Endothelial cell of hepatic sinusoid (primary cell): ENCODE measurements at regions not wholly inside any gene's neighbourhood (a gene's known extent, or its start where the extent isn't known, plus 50 kb on each side); places are given as distances from the start of the nearest gene placed in this dataset.
"Not testable (repeated sequence)": the region's sequence is repeated elsewhere in the genome, so short reads cannot be mapped to it uniquely, and the experiment has no call there.

Experiments
- in situ Hi-C: cut with HindIII; loops from 2 replicates; pipeline ENCODE4 v1.10.0; 2017; ENCODE audit warnings: low sequenced_read_pairs

DNA sequence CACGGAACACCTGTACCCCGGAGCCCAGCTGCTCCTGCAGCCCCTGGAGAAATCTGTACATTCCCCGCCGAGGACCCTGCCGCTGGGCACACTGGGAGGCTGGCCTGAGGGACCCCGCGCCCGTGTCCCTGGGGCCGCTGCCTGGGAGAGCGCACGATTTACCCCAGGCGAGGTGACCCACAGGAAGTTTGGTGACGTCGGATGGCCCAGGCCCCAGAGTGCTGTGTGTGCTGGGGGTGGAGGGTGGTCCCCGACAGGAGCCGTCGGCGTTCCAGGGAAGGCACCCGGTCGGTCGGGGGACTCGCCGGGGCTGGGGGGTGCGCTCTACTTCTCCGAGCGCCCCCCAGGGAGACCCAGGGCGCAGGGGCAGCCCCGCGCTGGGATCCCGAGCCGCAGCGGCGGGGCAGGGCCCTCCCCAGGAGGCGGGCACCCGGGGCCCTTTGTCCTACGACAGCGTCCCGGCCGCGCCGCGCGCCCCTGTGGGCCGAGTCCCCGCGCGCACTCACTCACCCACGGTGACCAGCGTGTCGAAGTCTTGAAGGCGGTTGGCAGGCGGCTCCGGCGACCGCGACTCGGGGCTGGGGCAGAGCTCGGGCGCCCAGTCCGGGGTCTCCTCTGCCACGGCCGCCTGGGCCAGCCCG is 167.9 kb upstream of the PRKX start:
- in situ Hi-C loops: not testable (repeated sequence)

DNA sequence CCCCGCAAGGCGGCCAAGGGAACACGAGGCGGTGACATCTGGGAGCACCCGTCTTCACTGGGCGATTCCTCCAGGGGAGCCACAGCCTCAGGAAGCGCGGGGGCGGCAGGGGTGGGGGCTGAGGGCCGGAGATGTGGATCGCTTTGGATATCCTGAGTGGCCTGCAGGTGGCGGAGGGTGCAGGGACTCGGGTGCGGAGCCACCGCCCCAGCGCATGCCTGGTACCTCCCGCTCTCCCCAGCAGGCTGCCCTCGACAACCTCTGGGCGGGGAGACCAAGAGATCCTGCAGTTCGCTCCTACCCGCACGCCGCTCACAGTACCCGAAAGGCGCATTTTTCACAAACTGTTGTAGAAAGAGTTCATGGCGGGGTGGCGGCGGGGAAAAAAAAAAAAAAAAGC is 162.9 kb upstream of the PRKX start:
- in situ Hi-C loops: not testable (repeated sequence)

DNA sequence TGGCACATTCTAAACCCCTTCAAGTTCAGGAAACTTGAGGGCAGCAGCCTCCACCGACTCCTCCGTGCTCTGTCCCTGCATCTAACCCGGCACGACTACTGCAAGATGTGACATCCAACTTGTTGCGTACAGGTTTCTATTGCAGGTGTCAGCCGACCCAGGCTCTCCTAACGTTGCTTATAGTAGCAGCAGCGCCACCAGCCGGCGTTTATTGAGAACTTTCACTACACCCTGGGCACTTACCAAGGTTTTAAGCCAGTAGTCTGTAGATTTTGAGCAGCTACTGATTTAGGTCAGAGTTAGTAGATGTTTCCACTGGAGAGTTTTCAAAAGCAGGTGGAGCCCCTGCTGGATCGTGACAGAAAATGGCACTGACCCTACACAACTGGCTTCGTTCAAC is 162.2 kb upstream of the PRKX start:
- in situ Hi-C loops: not testable (repeated sequence)

DNA sequence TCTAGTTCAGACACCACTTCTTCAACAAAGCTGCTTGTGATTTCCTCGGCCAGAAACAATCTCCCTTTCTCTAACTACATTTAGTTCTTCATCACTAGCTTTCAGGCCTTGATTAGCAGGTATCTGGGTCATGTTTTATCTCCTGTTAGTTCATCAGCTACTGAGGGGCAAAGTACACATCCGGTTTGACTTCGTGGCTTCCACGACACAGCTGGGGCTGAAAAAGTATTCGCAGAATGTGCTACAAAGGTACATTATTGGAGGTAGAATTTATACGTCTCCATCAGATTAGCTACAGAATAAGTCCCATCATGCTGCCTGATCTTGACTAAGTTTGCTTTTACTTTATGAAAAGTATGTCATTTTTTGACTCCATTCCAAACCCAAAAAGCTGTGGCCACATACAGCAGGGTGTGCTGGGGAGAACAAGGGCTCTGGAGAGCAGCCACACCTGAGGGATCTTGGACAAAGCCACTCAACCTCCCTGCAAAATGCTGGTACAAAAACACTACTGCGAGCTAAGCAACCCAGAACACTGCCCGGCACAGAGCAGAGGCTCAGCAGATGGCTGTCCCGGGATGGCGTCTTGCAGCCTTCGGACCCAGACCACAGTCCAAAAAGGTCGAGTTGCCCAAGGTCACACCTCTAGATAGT is 158.9 kb upstream of the PRKX start:
- in situ Hi-C loops: not testable (repeated sequence)

DNA sequence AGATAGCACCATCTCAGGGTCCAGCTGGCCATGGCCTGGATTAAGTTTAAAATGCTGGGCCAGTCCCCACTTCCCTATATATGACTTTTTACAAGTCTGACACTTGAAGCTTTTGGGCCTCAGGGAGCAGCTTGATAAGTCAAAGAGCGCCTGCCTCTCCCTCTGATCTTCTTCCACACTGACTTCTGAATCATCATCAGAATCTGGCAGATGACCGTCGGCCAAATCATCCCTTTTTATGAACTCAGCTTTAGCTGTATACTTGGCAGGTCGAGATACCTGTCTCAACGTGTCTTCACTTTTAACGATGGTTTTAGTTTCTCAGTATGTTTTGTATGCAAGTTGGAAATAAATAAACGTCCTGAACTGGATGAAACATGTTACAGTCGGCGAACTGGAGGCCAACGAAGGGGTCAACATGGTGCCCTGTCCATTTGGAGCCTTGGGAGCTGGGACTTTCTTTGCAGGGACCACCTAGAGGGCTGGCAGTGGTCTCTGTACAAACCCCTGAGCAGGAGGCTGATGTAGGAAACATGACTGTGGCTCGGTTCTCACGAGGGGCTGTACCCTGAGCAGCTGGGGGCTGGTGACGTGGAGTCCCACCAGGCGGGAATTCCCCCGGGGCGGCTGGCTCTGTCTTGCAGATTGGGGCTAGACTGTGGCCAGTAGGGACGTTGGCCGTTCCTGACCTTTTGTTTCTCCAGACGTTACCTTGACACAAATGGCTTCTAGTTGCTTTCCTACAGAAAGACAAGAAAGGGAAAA is 153.8 kb upstream of the PRKX start:
- in situ Hi-C loops: not testable (repeated sequence)

DNA sequence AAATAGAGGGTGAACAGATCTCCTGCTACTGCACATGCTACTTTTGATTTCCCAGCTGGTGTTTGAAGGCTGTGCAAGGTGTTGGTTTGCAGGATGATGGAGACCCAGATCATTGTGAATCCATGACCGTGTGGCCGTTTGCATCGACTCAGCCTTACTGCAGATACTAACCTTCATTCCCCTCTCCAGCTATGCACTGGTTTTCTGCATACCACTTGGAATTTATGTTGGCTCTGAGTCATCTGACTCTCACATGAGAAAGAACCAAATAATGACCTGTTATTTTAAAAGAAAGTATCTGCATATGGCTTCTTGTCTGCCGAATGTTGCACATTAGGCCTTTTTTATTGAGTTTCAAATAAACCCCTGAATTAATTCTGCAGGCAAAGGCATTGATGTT is 144.9 kb upstream of the PRKX start:
- in situ Hi-C loops: not testable (repeated sequence)

DNA sequence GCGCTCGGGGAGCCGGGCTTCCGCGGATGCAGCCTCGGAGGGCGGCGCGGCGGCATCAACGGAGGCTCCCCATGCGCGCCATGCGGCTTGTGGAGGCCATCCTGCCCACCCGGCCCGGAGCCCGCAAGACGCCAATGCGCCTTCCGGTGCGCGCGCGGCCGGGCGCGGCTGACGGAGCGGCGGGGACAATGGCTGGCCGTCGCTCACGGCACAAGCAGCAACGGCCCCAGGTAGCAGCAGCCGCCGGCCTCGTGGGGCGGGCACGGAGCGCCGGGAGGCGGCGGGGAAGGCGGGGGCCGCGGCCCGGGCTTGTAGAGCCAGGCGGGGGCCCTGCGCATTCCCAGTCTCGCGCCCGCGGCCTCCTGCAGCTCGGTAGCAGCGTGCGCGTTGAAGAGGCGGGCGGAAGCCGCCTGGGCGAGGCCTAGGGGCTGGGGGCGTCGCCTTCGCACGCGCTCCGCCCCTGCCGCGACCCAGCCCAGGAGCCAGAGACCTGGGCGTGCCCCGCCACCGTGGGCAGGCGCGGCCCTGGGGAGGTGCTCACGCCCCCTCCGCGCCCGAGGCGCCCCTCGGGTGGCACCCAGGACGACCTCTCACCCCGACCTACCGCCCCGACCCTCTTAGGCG is 130.2 kb upstream of the PRKX start:
- in situ Hi-C loops: not testable (repeated sequence)

DNA sequence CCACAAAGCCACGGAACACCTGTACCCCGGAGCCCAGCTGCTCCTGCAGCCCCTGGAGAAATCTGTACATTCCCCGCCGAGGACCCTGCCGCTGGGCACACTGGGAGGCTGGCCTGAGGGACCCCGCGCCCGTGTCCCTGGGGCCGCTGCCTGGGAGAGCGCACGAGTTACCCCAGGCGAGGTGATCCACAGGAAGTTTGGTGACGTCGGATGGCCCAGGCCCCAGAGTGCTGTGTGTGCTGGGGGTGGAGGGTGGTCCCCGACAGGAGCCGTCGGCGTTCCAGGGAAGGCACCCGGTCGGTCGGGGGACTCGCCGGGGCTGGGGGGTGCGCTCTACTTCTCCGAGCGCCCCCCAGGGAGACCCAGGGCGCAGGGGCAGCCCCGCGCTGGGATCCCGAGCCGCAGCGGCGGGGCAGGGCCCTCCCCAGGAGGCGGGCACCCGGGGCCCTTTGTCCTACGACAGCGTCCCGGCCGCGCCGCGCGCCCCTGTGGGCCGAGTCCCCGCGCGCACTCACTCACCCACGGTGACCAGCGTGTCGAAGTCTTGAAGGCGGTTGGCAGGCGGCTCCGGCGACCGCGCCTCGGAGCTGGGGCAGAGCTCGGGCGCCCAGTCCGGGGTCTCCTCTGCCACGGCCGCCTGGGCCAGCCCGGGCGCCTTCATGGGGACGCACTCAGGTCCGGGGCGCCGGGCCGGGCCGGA is 129.5 kb upstream of the PRKX start:
- in situ Hi-C loops: not testable (repeated sequence)

DNA sequence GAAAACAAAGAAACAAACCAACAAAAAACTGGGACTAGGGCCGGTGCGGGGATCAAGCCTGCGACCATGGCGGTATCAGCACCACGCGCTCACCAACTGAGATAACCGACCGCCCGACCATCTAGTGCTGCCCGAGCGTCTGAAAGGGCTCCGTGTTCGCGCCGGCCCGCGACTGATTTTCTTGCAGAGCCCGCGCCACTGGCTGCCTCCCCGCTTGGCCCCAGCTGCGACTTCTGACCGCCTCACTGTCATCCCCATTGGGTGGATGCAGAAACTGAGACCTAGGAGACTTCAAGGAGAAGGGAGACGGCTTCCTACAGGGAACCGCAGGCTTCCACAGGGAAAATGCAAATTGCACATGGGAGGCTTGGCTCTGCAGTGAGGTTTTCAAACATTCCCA is 125.3 kb upstream of the PRKX start:
- in situ Hi-C loops: not testable (repeated sequence)

DNA sequence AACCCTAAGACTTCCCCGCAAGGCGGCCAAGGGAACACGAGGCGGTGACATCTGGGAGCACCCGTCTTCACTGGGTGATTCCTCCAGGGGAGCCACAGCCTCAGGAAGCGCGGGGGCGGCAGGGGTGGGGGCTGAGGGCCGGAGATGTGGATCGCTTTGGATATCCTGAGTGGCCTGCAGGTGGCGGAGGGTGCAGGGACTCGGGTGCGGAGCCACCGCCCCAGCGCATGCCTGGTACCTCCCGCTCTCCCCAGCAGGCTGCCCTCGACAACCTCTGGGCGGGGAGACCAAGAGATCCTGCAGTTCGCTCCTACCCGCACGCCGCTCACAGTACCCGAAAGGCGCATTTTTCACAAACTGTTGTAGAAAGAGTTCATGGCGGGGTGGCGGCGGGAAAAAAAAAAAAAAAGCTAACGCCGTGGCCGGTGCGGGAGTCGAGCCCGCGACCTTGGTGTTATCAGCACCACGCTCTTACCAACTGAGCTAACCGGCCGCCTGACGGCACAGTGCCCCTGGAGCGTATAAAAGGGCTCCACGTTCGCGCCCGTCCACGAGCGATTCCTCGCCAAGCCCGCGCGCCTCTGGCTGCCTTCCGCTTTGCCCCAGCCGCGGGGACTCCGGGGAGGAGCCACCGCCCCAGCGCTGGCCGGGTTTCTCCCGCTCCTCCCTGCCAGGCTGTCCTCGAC is 124.7 kb upstream of the PRKX start:
- in situ Hi-C loops: not testable (repeated sequence)

DNA sequence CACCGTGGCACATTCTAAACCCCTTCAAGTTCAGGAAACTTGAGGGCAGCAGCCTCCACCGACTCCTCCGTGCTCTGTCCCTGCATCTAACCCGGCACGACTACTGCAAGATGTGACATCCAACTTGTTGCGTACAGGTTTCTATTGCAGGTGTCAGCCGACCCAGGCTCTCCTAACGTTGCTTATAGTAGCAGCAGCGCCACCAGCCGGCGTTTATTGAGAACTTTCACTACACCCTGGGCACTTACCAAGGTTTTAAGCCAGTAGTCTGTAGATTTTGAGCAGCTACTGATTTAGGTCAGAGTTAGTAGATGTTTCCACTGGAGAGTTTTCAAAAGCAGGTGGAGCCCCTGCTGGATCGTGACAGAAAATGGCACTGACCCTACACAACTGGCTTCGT is 123.8 kb upstream of the PRKX start:
- in situ Hi-C loops: not testable (repeated sequence)

DNA sequence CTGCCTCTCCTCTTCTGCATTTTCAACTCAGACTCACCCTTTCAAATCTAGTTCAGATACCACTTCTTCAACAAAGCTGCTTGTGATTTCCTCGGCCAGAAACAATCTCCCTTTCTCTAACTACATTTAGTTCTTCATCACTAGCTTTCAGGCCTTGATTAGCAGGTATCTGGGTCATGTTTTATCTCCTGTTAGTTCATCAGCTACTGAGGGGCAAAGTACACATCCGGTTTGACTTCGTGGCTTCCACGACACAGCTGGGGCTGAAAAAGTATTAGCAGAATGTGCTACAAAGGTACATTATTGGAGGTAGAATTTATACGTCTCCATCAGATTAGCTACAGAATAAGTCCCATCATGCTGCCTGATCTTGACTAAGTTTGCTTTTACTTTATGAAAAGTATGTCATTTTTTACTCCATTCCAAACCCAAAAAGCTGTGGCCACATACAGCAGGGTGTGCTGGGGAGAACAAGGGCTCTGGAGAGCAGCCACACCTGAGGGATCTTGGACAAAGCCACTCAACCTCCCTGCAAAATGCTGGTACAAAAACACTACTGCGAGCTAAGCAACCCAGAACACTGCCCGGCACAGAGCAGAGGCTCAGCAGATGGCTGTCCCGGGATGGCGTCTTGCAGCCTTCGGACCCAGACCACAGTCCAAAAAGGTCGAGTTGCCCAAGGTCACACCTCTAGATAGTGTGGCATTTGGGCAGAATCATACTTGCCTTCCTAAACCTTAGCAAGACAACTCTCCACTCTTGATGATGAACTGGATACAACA is 120.5 kb upstream of the PRKX start:
- in situ Hi-C loops: not testable (repeated sequence)

DNA sequence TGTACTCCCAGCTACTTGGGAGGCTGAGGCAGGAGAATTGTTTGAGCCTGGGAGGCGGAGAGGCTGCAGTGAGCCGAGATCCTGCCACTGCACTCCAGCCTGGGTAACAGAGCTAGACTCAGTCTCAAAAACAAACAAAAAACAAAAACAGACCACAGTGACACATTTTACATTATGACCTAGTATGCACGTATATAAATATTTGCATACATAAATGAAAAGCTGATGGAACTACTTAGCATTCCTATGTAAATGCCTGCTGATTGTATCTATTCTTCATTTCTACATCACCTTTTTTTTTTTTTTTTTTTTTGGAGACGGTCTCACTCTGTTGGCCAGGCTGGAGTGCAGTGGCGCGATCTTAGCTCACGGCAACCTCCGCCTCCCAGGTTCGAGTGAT is 116.6 kb upstream of the PRKX start:
- in situ Hi-C loops: not testable (repeated sequence)

DNA sequence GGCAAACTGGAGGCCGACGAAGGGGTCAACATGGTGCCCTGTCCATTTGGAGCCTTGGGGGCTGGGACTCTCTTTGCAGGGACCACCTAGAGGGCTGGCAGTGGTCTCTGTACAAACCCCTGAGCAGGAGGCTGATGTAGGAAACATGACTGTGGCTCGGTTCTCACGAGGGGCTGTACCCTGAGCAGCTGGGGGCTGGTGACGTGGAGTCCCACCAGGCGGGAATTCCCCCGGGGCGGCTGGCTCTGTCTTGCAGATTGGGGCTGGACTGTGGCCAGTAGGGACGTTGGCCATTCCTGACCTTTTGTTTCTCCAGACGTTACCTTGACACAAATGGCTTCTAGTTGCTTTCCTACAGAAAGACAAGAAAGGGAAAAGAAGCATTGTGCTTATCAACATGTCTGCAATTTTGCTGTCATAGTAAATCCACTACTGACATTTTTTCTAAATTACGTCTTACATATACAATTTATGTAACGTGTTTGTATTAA is 115.6 kb upstream of the PRKX start:
- in situ Hi-C loops: not testable (repeated sequence)

DNA sequence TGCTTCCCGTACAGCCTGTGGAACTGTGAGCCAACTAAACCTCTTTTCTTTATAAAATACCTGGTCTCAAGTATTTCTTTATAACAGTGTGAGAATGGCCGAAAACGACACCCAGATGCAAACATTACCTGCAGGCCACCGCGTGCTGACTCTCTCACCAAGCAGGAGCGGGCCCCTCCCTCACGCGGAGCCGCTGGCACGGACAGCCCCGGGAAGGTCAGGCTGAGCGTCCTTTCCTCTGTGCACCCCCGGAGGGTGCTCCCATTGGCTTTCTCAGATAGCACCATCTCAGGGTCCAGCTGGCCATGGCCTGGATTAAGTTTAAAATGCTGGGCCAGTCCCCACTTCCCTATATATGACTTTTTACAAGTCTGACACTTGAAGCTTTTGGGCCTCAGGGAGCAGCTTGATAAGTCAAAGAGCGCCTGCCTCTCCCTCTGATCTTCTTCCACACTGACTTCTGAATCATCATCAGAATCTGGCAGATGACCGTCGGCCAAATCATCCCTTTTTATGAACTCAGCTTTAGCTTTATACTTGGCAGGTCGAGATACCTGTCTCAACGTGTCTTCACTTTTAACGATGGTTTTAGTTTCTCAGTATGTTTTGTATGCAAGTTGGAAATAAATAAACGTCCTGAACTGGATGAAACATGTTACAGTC is 115.1 kb upstream of the PRKX start:
- in situ Hi-C loops: not testable (repeated sequence)

DNA sequence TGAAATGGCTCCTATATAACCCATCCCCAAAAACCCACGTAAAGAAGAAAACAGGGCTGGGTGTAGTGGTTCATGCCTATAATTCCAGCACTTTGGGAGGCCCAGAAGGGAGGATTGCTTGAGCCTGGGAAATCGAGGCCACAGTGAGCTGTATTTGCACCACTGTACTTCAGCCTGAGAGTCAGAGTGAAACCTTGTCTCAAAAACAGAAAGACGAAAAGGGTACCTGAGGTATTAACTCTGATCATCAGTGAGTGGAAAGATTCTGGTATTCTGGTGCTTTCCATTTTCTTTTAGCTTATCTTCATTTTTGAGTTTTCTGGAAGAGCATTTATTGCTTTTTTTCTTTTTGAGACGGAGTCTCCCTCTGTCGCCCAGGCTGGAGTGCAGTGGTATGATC is 110.6 kb upstream of the PRKX start:
- in situ Hi-C loops: not testable (repeated sequence)

DNA sequence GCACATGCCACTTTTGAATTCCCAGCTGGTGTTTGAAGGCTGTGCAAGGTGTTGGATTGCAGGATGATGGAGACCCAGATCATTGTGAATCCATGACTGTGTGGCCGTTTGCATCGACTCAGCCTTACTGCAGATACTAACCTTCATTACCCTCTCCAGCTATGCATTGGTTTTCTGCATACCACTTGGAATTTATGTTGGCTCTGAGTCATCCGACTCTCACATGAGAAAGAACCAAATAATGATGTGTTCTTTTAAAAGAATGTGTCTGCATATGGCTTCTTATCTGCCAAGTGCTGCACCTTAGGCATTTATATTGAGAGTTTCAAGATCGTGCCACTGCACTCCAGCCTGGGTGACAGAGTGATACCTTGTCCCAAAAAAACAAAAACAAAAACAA is 106.7 kb upstream of the PRKX start:
- in situ Hi-C loops: no loop called here

DNA sequence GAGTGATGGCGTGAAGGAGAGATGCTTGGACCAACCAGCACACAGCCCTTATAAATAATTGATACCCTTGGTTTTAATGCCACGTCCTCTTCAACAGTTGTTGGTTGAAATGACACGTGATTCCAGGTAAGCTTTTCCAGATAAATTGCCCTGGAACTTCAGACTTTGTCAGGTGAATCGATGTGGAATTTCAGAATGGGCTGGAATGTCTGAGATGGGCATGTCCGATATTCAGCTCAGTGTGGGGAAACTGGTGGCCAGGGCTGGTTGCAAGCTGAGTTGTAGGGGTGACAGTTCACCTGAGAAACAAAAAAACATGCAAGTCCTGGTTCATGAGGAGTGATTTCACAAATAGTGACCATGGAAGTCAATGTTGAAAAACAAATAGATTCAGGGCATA is 104.0 kb upstream of the PRKX start:
- in situ Hi-C loops: not testable (repeated sequence)
